Activated CD8-positive, alpha-beta memory T cell treated with anti-CD3 and anti-CD28 coated beads for 24 hours (primary cell): ENCODE measurements at regions not wholly inside any gene's neighbourhood (a gene's known extent, or its start where the extent isn't known, plus 50 kb on each side); places are given as distances from the start of the nearest gene placed in this dataset.
"Not testable (repeated sequence)": the region's sequence is repeated elsewhere in the genome, so short reads cannot be mapped to it uniquely, and the experiment has no call there.

Experiments
- DNase-seq: peaks from one replicate; pipeline ENCODE4 v3.0.0-alpha.2; 2020

DNA sequence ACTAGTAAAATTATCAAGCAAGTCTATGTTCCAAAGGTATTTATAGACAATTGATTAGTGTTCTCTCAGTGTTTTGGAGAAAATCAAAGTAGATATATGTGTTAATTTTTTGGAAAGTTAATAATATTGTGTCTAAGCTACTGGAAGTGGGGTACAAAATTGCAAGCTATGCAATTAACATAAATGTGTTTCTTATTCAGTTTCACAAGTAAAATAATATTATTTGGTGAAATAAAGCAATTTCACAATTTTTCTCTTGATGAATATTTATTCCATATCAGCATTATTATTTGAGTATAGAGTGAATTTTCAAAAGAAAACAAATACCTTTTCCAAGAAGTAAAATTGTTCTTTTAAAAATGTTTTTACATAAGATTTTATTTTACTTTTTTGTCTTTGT is 1047.7 kb downstream of the TBL1XR1 start:
- no peak for DNase-seq

- no peak for DNase-seq
Measured at GRCh38 chr3:176147251-176147650, 1050.0 kb downstream of the TBL1XR1 start.

GRCh38 chr3:176141837-176142236 is 1055.4 kb downstream of the TBL1XR1 start:
- DNase-seq: no peak

DNA sequence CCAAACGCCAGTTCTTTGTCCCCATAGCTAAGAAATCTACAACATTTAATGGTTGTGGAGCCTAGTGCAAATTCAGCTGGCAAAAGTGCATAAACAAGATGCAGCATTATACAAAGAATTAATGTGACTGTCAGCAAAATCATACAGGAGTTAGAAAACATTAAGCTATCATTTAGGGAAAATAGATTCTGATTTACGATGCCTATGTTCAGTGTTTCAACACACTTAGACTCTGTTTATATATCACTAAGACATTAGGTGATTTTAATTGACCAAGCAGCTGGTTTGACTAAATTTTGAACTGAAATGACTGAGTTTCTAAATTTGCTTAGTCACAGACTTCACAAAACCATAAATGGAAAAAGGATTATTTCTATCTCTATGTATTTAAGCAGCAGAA is 1076.8 kb downstream of the TBL1XR1 start:
- DNase-seq: no peak

DNA sequence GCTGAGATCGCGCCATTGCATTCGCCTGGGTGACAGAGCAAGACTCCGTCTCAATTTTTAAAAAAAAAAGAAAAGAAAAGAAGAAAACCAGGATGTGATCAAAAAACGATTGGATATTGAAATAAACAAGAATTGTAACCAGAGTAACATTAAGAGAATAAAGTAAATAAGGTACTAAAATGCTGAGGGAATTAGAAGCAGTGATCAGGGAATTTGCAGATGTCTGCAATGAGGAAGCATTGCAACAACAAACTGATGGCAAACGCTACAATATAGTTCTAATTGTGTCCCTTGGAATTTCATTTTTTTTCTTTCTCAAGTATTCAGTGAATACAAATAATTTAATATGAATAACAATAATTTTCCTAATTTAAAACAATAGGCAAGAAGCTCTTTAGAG is 1077.5 kb downstream of the TBL1XR1 start:
- no peak for DNase-seq

DNA sequence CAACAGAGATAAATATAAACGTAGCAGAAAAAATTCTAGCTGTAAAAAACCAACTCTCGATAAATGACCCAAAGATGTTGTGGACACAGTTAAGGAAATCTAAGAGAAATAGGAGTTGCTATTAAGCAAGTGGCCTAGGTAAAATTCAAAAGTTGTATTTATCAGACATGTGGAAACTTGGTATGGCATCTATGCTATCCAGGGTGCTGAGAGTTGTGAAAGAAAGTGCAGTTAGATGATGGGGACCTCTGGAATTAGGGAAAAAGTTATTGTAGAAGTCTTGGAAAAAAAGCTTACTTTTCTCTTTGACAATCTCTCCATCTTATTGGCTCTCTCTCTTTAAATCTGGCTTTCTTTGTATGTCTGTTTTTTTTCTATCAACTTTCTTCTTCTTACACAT is 1090.9 kb downstream of the TBL1XR1 start:
- DNase-seq: no peak

DNA sequence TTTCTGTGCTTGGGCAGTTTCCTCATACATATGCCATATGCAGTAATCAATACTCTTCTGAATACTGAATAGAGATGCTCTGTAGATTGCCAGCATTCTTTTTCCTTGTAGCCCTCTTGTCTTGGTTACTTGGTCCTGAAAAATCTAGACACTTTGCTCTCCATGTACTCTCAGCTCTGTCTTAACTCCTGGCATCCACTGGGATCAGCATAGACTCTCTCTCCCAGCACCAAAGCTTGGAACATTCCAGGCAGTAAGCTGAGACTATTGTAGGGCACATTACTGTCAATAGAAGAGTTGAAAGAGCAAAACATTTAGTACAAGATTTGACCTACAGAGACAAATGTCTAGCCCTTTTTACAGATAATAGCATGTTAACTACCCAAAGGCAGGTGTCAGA is 1100.3 kb downstream of the TBL1XR1 start:
- no peak for DNase-seq

DNA sequence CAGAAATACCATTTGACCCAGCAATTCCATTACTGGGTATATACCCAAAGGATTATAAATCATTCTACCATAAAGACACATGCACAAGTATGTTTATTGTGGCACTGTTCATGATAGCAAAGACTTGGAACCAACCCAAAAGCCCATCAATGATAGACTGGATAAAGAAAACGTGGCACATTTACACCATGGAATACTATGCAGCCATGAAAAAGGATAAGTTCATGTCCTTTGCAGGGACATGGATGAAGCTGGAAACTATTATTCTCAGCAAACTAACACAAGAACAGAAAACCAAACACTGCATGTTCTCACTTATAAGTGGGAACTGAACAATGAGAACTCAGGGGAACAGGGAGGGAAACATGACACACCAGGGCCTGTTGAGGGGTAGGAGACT is 1103.4 kb downstream of the TBL1XR1 start:
- DNase-seq: not testable (repeated sequence)

- DNase-seq: no peak
Measured at GRCh38 chr3:176090727-176091126, 1106.6 kb downstream of the TBL1XR1 start.

GRCh38 chr3:176088962-176089383 is 1108.3 kb downstream of the TBL1XR1 start:
- no peak for DNase-seq

GRCh38 chr3:176087066-176087697 is 1110.1 kb downstream of the TBL1XR1 start:
- DNase-seq: no peak

GRCh38 chr3:176079785-176080184 is 1117.5 kb downstream of the TBL1XR1 start:
- no peak for DNase-seq

- no peak for DNase-seq
Measured at GRCh38 chr3:176078906-176079305, 1118.4 kb downstream of the TBL1XR1 start.

GRCh38 chr3:176075491-176075890 is 1121.8 kb downstream of the TBL1XR1 start:
- no peak for DNase-seq

DNA sequence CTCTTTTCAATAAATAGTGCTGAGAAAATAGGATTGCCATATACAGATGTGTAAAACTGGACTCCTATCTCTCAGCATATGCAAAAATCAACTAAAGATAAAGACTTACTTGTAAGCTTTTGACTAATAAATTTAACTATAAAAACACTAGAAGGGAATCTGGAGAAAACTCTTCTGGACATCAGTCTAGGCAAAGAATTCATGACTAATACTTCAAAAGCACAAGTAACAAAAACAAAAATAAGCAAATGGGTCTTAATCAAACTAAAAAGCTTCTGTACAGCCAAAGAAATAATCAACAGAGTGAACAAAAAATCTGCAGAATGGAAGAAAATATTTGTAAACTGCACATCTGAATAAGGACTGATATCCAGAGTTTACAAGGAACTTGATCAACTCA is 1122.2 kb downstream of the TBL1XR1 start:
- no peak for DNase-seq

DNA sequence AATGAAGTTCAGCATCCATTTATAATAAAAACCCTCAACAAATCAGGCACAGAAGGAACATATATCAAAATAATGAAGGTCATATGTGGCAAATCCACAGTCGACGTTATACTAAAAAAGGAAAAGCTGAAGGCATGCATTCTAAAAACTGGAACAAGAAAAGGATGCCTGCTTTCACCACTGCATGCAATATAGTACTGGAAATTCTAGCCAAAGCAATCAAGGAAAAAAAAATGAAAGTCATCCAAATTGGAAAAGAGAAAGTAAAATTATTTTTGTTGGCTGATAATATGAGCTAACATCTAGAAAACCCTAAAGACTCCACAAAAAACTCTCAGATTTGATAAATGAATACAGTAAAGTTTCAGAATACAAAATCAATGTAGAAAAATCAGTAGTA is 1123.2 kb downstream of the TBL1XR1 start:
- DNase-seq: no peak

- DNase-seq: no peak
Measured at GRCh38 chr3:176071943-176072342, 1125.3 kb downstream of the TBL1XR1 start.

- no peak for DNase-seq
Measured at GRCh38 chr3:176068750-176069149, 1128.5 kb downstream of the TBL1XR1 start.

DNA sequence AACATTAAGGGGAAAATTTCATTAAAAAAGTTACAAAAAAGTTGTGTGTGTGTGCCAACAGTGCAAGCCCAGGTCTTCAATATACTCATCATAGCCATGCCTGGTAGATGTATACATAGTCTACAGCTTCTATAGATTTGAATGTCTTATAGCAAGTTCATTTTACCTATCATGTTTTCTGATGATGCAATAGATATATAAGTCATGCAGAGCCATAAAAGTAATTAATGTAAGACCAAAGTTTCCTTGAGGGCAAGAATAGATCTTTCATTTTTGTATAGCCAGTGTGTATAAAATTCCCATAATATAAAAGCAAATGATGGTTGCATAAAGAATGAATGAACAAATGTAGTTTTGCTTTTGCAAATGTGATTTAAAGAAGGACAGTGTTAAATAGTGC is 1138.4 kb downstream of the TBL1XR1 start:
- DNase-seq: no peak

GRCh38 chr3:176055836-176056235 is 1141.4 kb downstream of the TBL1XR1 start:
- no peak for DNase-seq

GRCh38 chr3:176051766-176052165 is 1145.5 kb downstream of the TBL1XR1 start:
- no peak for DNase-seq

GRCh38 chr3:176046703-176047102 is 1150.6 kb downstream of the TBL1XR1 start:
- no peak for DNase-seq

GRCh38 chr3:176041812-176042211 is 1155.5 kb downstream of the TBL1XR1 start:
- no peak for DNase-seq

DNA sequence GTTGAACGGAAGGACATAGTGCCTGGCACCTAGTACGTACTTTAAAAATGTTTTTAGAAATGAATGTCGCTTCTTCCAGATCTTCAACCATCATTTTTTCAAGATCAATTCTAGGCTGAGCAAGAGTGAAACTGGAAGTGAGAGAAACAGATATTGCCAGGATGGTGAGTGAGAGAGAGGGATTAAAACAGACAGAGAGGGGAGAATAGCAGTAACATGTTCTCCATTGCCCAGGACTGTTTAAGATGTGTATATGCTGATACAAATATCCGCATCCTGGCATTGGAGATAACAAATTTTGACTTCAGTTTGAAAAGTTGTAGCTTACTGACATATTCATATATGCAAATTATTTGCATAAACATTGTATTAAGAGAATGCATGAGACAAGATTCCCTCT is 1156.1 kb downstream of the TBL1XR1 start:
- DNase-seq: no peak

GRCh38 chr3:176037636-176038035 is 1159.6 kb downstream of the TBL1XR1 start:
- DNase-seq: no peak

- no peak for DNase-seq
Measured at GRCh38 chr3:176032043-176032442, 1165.2 kb downstream of the TBL1XR1 start.
